Nephron progenitor cell (in vitro differentiated cells): ENCODE measurements at regions not wholly inside any gene's neighbourhood (a gene's known extent, or its start where the extent isn't known, plus 50 kb on each side); places are given as distances from the start of the nearest gene placed in this dataset.

Experiments
- DNase-seq: peaks from one replicate; pipeline ENCODE4 v3.0.0; 2021
- H3K27ac Mint-ChIP-seq: 2 replicates; pipeline ENCODE4 v1.8.0; 2021; ENCODE audit warnings: mild to moderate bottlenecking, moderate library complexity, mixed read lengths
- H3K27me3 Mint-ChIP-seq: 2 replicates; pipeline ENCODE4 v1.8.0; 2021; ENCODE audit warnings: mild to moderate bottlenecking, low read depth, mixed read lengths; ENCODE audit not compliant: poor library complexity
- H3K36me3 Mint-ChIP-seq: 2 replicates; pipeline ENCODE4 v1.8.0; 2021; ENCODE audit warnings: low read depth, mixed read lengths
- H3K4me1 Mint-ChIP-seq: 2 replicates; pipeline ENCODE4 v1.8.0; 2021; ENCODE audit warnings: mixed read lengths
- H3K4me3 Mint-ChIP-seq: 2 replicates; pipeline ENCODE4 v1.8.0; 2021; ENCODE audit warnings: mild to moderate bottlenecking, moderate library complexity, mixed read lengths
- H3K9me3 Mint-ChIP-seq: 2 replicates; pipeline ENCODE4 v1.8.0; 2021; ENCODE audit warnings: mild to moderate bottlenecking, moderate library complexity, mixed read lengths
- CTCF ChIP-seq: fragments of 200-600 bp; sonication (generic); IDR thresholded peaks from 2 replicates; pipeline ENCODE4 v1.5.0; 2021; ENCODE audit warnings: antibody characterized with exemption

- TF ChIP-seq CTCF, result no peak
- Mint-ChIP-seq H3K4me3 (no peak overlapping the region), H3K27me3 (peaks cover 3% of the 10 kb centered on the region), H3K4me1 (peaks cover 4% of the 10 kb centered on the region), H3K9me3 (no peaks in the 10 kb centered on the region), H3K27ac (no peak overlapping the region), H3K36me3 (no peaks in the 10 kb centered on the region)
- DNase-seq, result no peak
These were observed 2151.6 kb downstream of the MRPL39 start for GRCh38 chr21:23455676-23456075.

DNA sequence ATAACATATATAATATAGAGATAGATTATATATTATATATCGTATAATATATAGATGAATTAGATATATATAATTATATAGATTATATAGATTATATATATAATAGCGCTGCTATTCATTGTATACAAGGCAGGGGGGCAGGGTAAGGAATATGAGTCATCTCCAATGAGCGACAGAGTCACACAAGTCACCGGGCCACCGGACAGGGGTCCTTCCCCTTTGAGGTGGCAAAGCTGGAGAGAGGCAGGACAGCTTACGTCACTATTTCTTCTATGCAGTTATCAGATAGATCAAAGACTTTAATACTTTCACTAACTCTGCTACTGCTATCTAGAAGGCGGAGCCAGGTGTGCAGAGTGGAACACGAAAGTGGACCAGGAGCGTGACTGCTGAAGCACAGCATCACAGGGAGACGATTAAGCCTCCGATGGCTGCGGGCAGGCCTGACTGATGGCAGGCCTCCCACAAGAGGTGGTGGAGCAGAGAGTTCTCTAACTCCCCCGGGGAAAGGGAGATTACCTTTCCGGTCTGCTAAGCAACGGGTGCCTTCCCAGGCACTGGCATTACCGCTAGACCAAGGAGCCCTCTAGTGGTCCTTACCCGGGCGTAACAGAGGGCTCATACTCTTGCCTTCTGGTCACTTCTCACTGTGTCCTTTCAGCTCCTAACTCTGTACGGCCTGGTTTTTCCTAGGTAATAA, 2154.7 kb downstream of the MRPL39 start:
- peak; percentile 63 for TF ChIP-seq CTCF
- H3K9me3 Mint-ChIP-seq, result no peaks in the 10 kb centered on the region
- peak; percentile 59 for DNase-seq
- H3K4me1 Mint-ChIP-seq, result peaks cover 4% of the 10 kb centered on the region
- H3K27ac Mint-ChIP-seq, result no peak overlapping the region
- no peaks in the 10 kb centered on the region for H3K36me3 Mint-ChIP-seq
- H3K27me3 Mint-ChIP-seq, result no peaks in the 10 kb centered on the region
- peak overlapping the region; percentile 51 for H3K4me3 Mint-ChIP-seq

DNA sequence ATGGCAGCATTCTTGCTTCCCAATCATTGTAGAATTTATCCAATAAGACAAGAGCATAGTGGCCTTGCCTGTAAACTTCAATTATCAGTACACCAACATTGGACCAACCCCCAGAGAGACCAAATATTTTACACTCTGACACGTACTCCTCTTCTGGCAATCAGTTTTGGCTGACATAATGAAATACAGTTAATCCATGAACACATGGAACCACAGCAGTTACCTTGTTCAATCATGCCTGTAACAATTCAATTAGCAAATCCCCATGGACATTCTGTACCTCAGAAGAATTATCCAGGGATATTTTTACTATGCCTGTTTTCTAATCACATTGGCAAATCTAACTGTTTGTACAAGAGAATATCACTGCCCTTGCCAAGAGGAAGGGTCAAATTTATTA, 2162.0 kb downstream of the MRPL39 start:
- Mint-ChIP-seq H3K27me3 (peaks cover 4% of the 10 kb centered on the region), H3K27ac (no peak overlapping the region)

DNA sequence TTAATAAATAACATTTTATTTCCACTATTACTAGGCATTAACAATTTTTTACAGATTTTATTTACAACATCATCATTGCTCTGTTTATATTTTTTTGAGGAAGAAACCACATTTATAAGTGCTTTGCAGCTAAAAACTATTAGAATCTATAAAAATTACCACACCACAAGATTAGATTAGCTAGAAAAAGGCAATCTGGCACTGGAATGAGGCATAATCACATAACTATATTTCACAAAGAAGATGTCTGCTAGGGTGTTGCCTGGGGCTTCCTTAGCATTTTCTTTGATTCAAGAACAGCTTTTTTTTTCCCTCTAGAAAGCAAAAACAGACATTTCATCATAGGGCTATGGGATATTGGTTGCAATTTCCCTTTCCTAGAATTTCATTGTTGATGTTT, 2169.2 kb downstream of the MRPL39 start:
- no peak overlapping the region for H3K4me3 Mint-ChIP-seq

More for the DNA sequence above, 2162.0 kb downstream of the MRPL39 start:
- Mint-ChIP-seq H3K9me3 (no peaks in the 10 kb centered on the region), H3K4me3 (no peak overlapping the region), H3K36me3 (no peaks in the 10 kb centered on the region), H3K4me1 (peaks cover 8% of the 10 kb centered on the region)
- DNase-seq, result no peak
- no peak for TF ChIP-seq CTCF

DNA sequence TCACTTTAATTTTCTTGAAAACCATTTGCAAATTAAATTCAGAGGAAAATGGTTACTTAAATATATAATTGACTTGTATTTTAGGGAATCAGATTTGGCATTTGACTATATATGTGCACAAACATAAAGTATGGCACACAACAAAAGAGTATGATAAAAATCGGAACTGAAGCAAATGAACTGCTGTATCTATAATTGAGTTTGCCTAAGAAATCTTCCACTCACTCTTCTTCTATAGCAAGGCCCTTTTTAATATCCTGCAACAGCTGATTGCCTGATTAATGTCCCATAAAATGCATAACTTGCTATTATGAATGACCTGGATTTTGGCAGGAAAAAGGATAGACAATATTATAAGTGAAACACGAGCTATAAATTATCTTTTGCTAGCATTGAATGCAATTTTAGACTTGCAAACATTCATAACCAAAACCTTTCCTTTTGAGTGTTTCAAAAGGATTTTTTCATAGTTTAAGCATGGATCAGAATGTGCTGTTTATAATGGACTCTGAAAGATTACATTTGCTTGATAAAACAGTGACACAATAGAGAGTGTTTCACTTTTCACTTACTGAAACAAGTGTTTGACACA, 2204.3 kb downstream of the MRPL39 start:
- no peak overlapping the region for H3K27ac Mint-ChIP-seq
- H3K36me3 Mint-ChIP-seq, result no peaks in the 10 kb centered on the region
- H3K27me3 Mint-ChIP-seq, result peaks cover 7% of the 10 kb centered on the region
- no peak for TF ChIP-seq CTCF
- H3K4me1 Mint-ChIP-seq, result peaks cover 5% of the 10 kb centered on the region
- no peak for DNase-seq
- no peak overlapping the region for H3K4me3 Mint-ChIP-seq
- no peaks in the 10 kb centered on the region for H3K9me3 Mint-ChIP-seq

More for the DNA sequence above, 2169.2 kb downstream of the MRPL39 start:
- TF ChIP-seq CTCF, result no peak
- H3K27me3 Mint-ChIP-seq, result no peaks in the 10 kb centered on the region
- peaks cover 8% of the 10 kb centered on the region for H3K4me1 Mint-ChIP-seq
- no peak overlapping the region for H3K27ac Mint-ChIP-seq
- no peak for DNase-seq
- peaks cover 8% of the 10 kb centered on the region for H3K9me3 Mint-ChIP-seq
- peaks cover 7% of the 10 kb centered on the region for H3K36me3 Mint-ChIP-seq

- DNase-seq, result no peak
- Mint-ChIP-seq H3K27me3 (no peaks in the 10 kb centered on the region), H3K36me3 (no peaks in the 10 kb centered on the region), H3K27ac (no peak overlapping the region), H3K4me3 (no peak overlapping the region), H3K4me1 (peaks cover 5% of the 10 kb centered on the region), H3K9me3 (no peaks in the 10 kb centered on the region)
- TF ChIP-seq CTCF, result no peak
These were observed 2206.0 kb downstream of the MRPL39 start for GRCh38 chr21:23401278-23401677.
